Colonic mucosa (tissue), 4 donors: ENCODE measurements at regions not wholly inside any gene's neighbourhood (a gene's known extent, or its start where the extent isn't known, plus 50 kb on each side); places are given as distances from the start of the nearest gene placed in this dataset.

ENCODE experiments used
- DNase-seq: peaks from one replicate; pipeline ENCODE4 v3.0.0-alpha.2; 2020
- H3K27ac ChIP-seq: fragments of 200-600 bp; one replicate; pipeline ENCODE4 v1.8.0; 2021
- H3K27me3 ChIP-seq: fragments of 200-600 bp; one replicate; pipeline ENCODE4 v1.8.0; 2021
- H3K36me3 ChIP-seq: fragments of 200-600 bp; one replicate; pipeline ENCODE4 v1.8.0; 2021
- H3K4me1 ChIP-seq: fragments of 200-600 bp; one replicate; pipeline ENCODE4 v1.8.0; 2021; ENCODE audit warnings: mild to moderate bottlenecking
- H3K4me3 ChIP-seq: fragments of 200-600 bp; one replicate; pipeline ENCODE4 v1.8.0; 2021
- H3K9ac ChIP-seq, 2 donors: one replicate each; pipeline ENCODE4 v1.7.0; 2013; ENCODE audit warnings: control low read depth in 2 of 2, low read depth in 2 of 2, low read length in 2 of 2
- H3K9me3 ChIP-seq: fragments of 200-600 bp; one replicate; pipeline ENCODE4 v1.8.0; 2021
- CTCF ChIP-seq: fragments of 200-600 bp; IDR thresholded peaks from one replicate; pipeline ENCODE4 v1.8.0; 2022; ENCODE audit warnings: antibody characterized with exemption, mild to moderate bottlenecking
- intact Hi-C: fragments of 100-400 bp; cut with DNase I; formaldehyde crosslinking; loops from one replicate; pipeline ENCODE4 v1.14.1; 2022
- donor health status: healthy.
- donor health status: DM: no; HTN: no; CAD: no.
- donor health status: DM: no; HTN: no; CAD: no.

- no peak for TF ChIP-seq CTCF
- no peak overlapping the region for H3K4me3 ChIP-seq
- H3K36me3 ChIP-seq, result no peaks in the 10 kb centered on the region
- intact Hi-C loops, result no loop called here
- no peaks in the 10 kb centered on the region for H3K9me3 ChIP-seq
- H3K9ac ChIP-seq, result no peak overlapping the region
- no peak overlapping the region for H3K27ac ChIP-seq
- no peak for DNase-seq
- no peaks in the 10 kb centered on the region for H3K27me3 ChIP-seq
- no peaks in the 10 kb centered on the region for H3K4me1 ChIP-seq
Observed at GRCh38 chr11:70668204-70669202, 270.2 kb downstream of the CTTN start.

- H3K27ac ChIP-seq, result no peak overlapping the region
- no peak for TF ChIP-seq CTCF
- no peak for DNase-seq
- H3K9me3 ChIP-seq, result no peaks in the 10 kb centered on the region
- H3K36me3 ChIP-seq, result no peaks in the 10 kb centered on the region
- no peaks in the 10 kb centered on the region for H3K4me1 ChIP-seq
- intact Hi-C loops, result no loop called here
- H3K4me3 ChIP-seq, result no peak overlapping the region
- H3K9ac ChIP-seq, result no peak overlapping the region
- H3K27me3 ChIP-seq, result no peaks in the 10 kb centered on the region
Observed at GRCh38 chr11:70669281-70669680, 271.0 kb downstream of the CTTN start.

- DNase-seq, result no peak
- H3K9me3 ChIP-seq, result no peaks in the 10 kb centered on the region
- no peaks in the 10 kb centered on the region for H3K27me3 ChIP-seq
- H3K9ac ChIP-seq, result no peak overlapping the region
- intact Hi-C loops, result no loop called here
- H3K27ac ChIP-seq, result no peak overlapping the region
- no peaks in the 10 kb centered on the region for H3K36me3 ChIP-seq
- no peak overlapping the region for H3K4me3 ChIP-seq
- no peak for TF ChIP-seq CTCF
- H3K4me1 ChIP-seq, result no peaks in the 10 kb centered on the region
Observed at GRCh38 chr11:70669871-70670675, 271.7 kb downstream of the CTTN start.

- H3K36me3 ChIP-seq, result no peaks in the 10 kb centered on the region
- H3K4me1 ChIP-seq, result no peaks in the 10 kb centered on the region
- no peaks in the 10 kb centered on the region for H3K9me3 ChIP-seq
- no peak overlapping the region for H3K9ac ChIP-seq
- no peak for DNase-seq
- H3K27me3 ChIP-seq, result no peaks in the 10 kb centered on the region
- no peak overlapping the region for H3K4me3 ChIP-seq
- intact Hi-C loops, result no loop called here
- H3K27ac ChIP-seq, result no peak overlapping the region
- TF ChIP-seq CTCF, result no peak
Observed at GRCh38 chr11:70670676-70671034, 272.3 kb downstream of the CTTN start.

GRCh38 chr11:70671083-70671482, 272.8 kb downstream of the CTTN start:
- Histone ChIP-seq H3K9ac (no peak overlapping the region), H3K9me3 (no peaks in the 10 kb centered on the region), H3K27me3 (no peaks in the 10 kb centered on the region), H3K4me1 (no peaks in the 10 kb centered on the region), H3K36me3 (no peaks in the 10 kb centered on the region), H3K27ac (no peak overlapping the region), H3K4me3 (no peak overlapping the region)
- TF ChIP-seq CTCF, result no peak
- intact Hi-C loops, result no loop called here
- DNase-seq, result no peak
